H9 (cell line): ENCODE measurements at regions not wholly inside any gene's neighbourhood (a gene's known extent, or its start where the extent isn't known, plus 50 kb on each side); places are given as distances from the start of the nearest gene placed in this dataset.

Source experiments
- DNase-seq: peaks from one replicate; pipeline ENCODE4 v3.0.0-alpha.2; 2017
- H2AFZ ChIP-seq: one replicate; pipeline ENCODE4 v1.6.1; 2013; ENCODE audit warnings: mild to moderate bottlenecking, low read length, control low read depth, moderate library complexity
- H2AK5ac ChIP-seq: 2 replicates; pipeline ENCODE4 v1.6.1; 2013; ENCODE audit warnings: low read length, control low read depth, mixed read lengths; ENCODE audit not compliant: insufficient read length
- H2BK120ac ChIP-seq: one replicate; pipeline ENCODE4 v1.6.1; 2013; ENCODE audit warnings: low read depth, mild to moderate bottlenecking, low read length, control low read depth, inconsistent platforms; ENCODE audit not compliant: poor library complexity, severe bottlenecking
- H2BK12ac ChIP-seq: 2 replicates; pipeline ENCODE4 v1.6.1; 2013; ENCODE audit warnings: low read length, control low read depth, mixed read lengths, low read depth; ENCODE audit not compliant: insufficient read length
- H2BK15ac ChIP-seq: 2 replicates; pipeline ENCODE4 v1.6.1; 2013; ENCODE audit warnings: low read depth, low read length, control low read depth
- H2BK20ac ChIP-seq: one replicate; pipeline ENCODE4 v1.6.1; 2013; ENCODE audit warnings: low read depth, mild to moderate bottlenecking, low read length, control low read depth, inconsistent platforms; ENCODE audit not compliant: poor library complexity, severe bottlenecking
- H2BK5ac ChIP-seq: 2 replicates; pipeline ENCODE4 v1.6.1; 2013; ENCODE audit warnings: low read length, control low read depth, mixed read lengths; ENCODE audit not compliant: insufficient read length
- H3K14ac ChIP-seq: 2 replicates; pipeline ENCODE4 v1.6.1; 2013; ENCODE audit warnings: low read length, control low read depth; ENCODE audit not compliant: insufficient read depth
- H3K18ac ChIP-seq: 2 replicates; pipeline ENCODE4 v1.6.1; 2013; ENCODE audit warnings: low read depth, mild to moderate bottlenecking, mixed read lengths, low read length, control low read depth; ENCODE audit not compliant: insufficient read length
- H3K23ac ChIP-seq: 2 replicates; pipeline ENCODE4 v1.6.1; 2013; ENCODE audit warnings: low read length, control low read depth, mixed read lengths, low read depth; ENCODE audit not compliant: insufficient read length
- H3K23me2 ChIP-seq: 2 replicates; pipeline ENCODE4 v1.6.1; 2013; ENCODE audit warnings: low read depth, mild to moderate bottlenecking, mixed read lengths, low read length, control low read depth; ENCODE audit not compliant: insufficient read length, poor library complexity, severe bottlenecking
- H3K27ac ChIP-seq: 2 replicates; pipeline ENCODE4 v1.5.1; 2013; ENCODE audit warnings: low read length, control low read depth, mixed read lengths, low read depth; ENCODE audit not compliant: insufficient read length
- H3K27me3 ChIP-seq: 2 replicates; pipeline ENCODE4 v1.6.1; 2013; ENCODE audit warnings: low read length, control low read depth, inconsistent platforms; ENCODE audit not compliant: insufficient read depth
- H3K4ac ChIP-seq: 2 replicates; pipeline ENCODE4 v1.6.1; 2013; ENCODE audit warnings: low read depth, mild to moderate bottlenecking, control low read depth, inconsistent platforms, low read length, moderate library complexity
- H3K4me1 ChIP-seq: 2 replicates; pipeline ENCODE4 v1.6.1; 2013; ENCODE audit warnings: low read length, control low read depth, inconsistent platforms; ENCODE audit not compliant: insufficient read depth
- H3K4me2 ChIP-seq: 2 replicates; pipeline ENCODE4 v1.6.1; 2013; ENCODE audit warnings: low read length, control low read depth, mixed read lengths; ENCODE audit not compliant: insufficient read length, insufficient read depth
- H3K56ac ChIP-seq: 2 replicates; pipeline ENCODE4 v1.6.1; 2013; ENCODE audit warnings: low read depth, mild to moderate bottlenecking, mixed read lengths, low read length, control low read depth; ENCODE audit not compliant: insufficient read length
- H3K79me1 ChIP-seq: 2 replicates; pipeline ENCODE4 v1.6.1; 2013; ENCODE audit warnings: low read depth, mild to moderate bottlenecking, moderate library complexity, low read length, control low read depth, inconsistent platforms; ENCODE audit not compliant: insufficient read depth, poor library complexity, severe bottlenecking
- H3K79me2 ChIP-seq: 2 replicates; pipeline ENCODE4 v1.6.1; 2013; ENCODE audit warnings: low read length, control low read depth, inconsistent platforms; ENCODE audit not compliant: insufficient read depth
- H3K9ac ChIP-seq: 2 replicates; pipeline ENCODE4 v1.6.1; 2013; ENCODE audit warnings: low read length, control low read depth, mixed read lengths; ENCODE audit not compliant: insufficient read length; ENCODE audit errors: extremely low read depth
- H3K9me3 ChIP-seq: one replicate; pipeline ENCODE4 v1.6.1; 2013; ENCODE audit warnings: low read depth, low read length, inconsistent platforms; ENCODE audit not compliant: control insufficient read depth
- H3T11ph ChIP-seq: one replicate; pipeline ENCODE4 v1.6.1; 2013; ENCODE audit warnings: mild to moderate bottlenecking, low read length, control low read depth, inconsistent platforms
- H4K20me1 ChIP-seq: one replicate; pipeline ENCODE4 v1.6.1; 2013; ENCODE audit not compliant: control insufficient read depth, insufficient read length, insufficient read depth
- H4K5ac ChIP-seq: 2 replicates; pipeline ENCODE4 v1.6.1; 2013; ENCODE audit warnings: low read depth, mild to moderate bottlenecking, mixed read lengths, low read length, control low read depth; ENCODE audit not compliant: insufficient read length
- H4K8ac ChIP-seq: replicated peaks from 2 replicates; pipeline ENCODE4 v1.6.1; 2013; ENCODE audit warnings: low read length, control low read depth, mixed read lengths, low read depth; ENCODE audit not compliant: insufficient read length
- H4K91ac ChIP-seq: 2 replicates; pipeline ENCODE4 v1.6.1; 2013; ENCODE audit warnings: low read depth, mild to moderate bottlenecking, moderate library complexity, mixed read lengths, low read length, control low read depth; ENCODE audit not compliant: insufficient read length
- H3K27ac Mint-ChIP-seq, 3 experiments: 2 replicates in 2 of 3; 3 replicates in 1 of 3; pipeline ENCODE4 v1.8.0; 2020 to 2021; ENCODE audit warnings: mixed read lengths in 3 of 3, mild to moderate bottlenecking in 1 of 3, moderate library complexity in 1 of 3
- H3K27me3 Mint-ChIP-seq: 2 replicates; pipeline ENCODE4 v1.8.0; 2021; ENCODE audit warnings: low read depth, mild to moderate bottlenecking, moderate library complexity, mixed read lengths
- H3K36me3 Mint-ChIP-seq, 3 experiments: 2 replicates in 2 of 3; 3 replicates in 1 of 3; pipeline ENCODE4 v1.8.0; 2020 to 2021; ENCODE audit warnings: low read depth in 3 of 3, mixed read lengths in 3 of 3; ENCODE audit not compliant: insufficient read depth in 1 of 3
- H3K4me1 Mint-ChIP-seq, 2 experiments: 2 replicates each; pipeline ENCODE4 v1.8.0; 2020; ENCODE audit warnings: mixed read lengths in 2 of 2
- H3K4me3 Mint-ChIP-seq, 2 experiments: 2 replicates in 1 of 2; 3 replicates in 1 of 2; pipeline ENCODE4 v1.8.0; 2020 to 2021; ENCODE audit warnings: mild to moderate bottlenecking in 2 of 2, mixed read lengths in 2 of 2, moderate library complexity in 1 of 2
- H3K9me3 Mint-ChIP-seq, 2 experiments: 2 replicates in 1 of 2; 3 replicates in 1 of 2; pipeline ENCODE4 v1.8.0; 2020; ENCODE audit warnings: mild to moderate bottlenecking in 2 of 2, mixed read lengths in 2 of 2, moderate library complexity in 1 of 2
- CTCF ChIP-seq: fragments of 200-600 bp; sonication (generic); conservative IDR thresholded peaks from 3 replicates; pipeline ENCODE4 v1.8.0; 2021; ENCODE audit warnings: antibody characterized with exemption, mild to moderate bottlenecking
- WGBS: extraction: QIAGEN DNeasy Blood & Tissue Kit; methylation state at CpG from one replicate; pipeline ENCODE4 v1.1.7; 2013; ENCODE audit warnings: missing lambda C conversion rate, low lambda C conversion rate, mixed read lengths; ENCODE audit not compliant: insufficient read length; ENCODE audit errors: extremely low coverage; 5-methylcytosine and 5-hydroxymethylcytosine counted together

- Histone ChIP-seq H3K14ac (no peak overlapping the region), H4K5ac (no peak overlapping the region), H3K79me1 (no peaks in the 10 kb centered on the region), H3K23me2 (no peaks in the 10 kb centered on the region), H3K4me1 (no peaks in the 10 kb centered on the region), H4K20me1 (no peaks in the 10 kb centered on the region), H2BK12ac (no peak overlapping the region), H3K27ac (no peak overlapping the region), H3T11ph (no peak overlapping the region), H3K18ac (no peak overlapping the region), H2BK120ac (no peak overlapping the region), H3K23ac (no peak overlapping the region), H2BK20ac (no peak overlapping the region), H4K91ac (no peak overlapping the region), H3K79me2 (no peaks in the 10 kb centered on the region), H3K4me2 (no peak overlapping the region), H2BK15ac (no peak overlapping the region), H2BK5ac (no peak overlapping the region), H3K27me3 (no peaks in the 10 kb centered on the region), H3K9ac (no peak overlapping the region), H4K8ac (no peak overlapping the region), H2AFZ (no peak overlapping the region), H3K9me3 (no peaks in the 10 kb centered on the region), H2AK5ac (no peak overlapping the region), H3K4ac (no peak overlapping the region), H3K56ac (no peak overlapping the region)
- Mint-ChIP-seq H3K9me3 (peaks cover 16 to 18% of the 10 kb centered on the region in 2 experiments), H3K4me3 (no peak overlapping the region), H3K4me1 (0 out of 4 replicates have a peak, but pooled peaks cover 0 to 2% of the 10 kb centered on the region in 2 experiments), H3K27me3 (no peaks in the 10 kb centered on the region; the same call in none of the 2 replicates), H3K27ac (no peak overlapping the region), H3K36me3 (peaks cover 4 to 11% (median 8%) of the 10 kb centered on the region in 3 experiments; a peak in 5 of 7 replicates)
- no CpG with 5 or more reads among the region's 3 CpGs for WGBS
- TF ChIP-seq CTCF: no peak
- no peak for DNase-seq
Measured at GRCh38 chr17:34091975-34092374, 163.1 kb upstream of the CCL2 start.
